CD4-positive, alpha-beta T cell treated with Interleukin-17A for 1 hour (primary cell): ENCODE measurements at regions not wholly inside any gene's neighbourhood (a gene's known extent, or its start where the extent isn't known, plus 50 kb on each side); places are given as distances from the start of the nearest gene placed in this dataset.
"Not testable (repeated sequence)": the region's sequence is repeated elsewhere in the genome, so short reads cannot be mapped to it uniquely, and the experiment has no call there.

ENCODE experiments used
- DNase-seq: peaks from one replicate; pipeline ENCODE4 v3.0.0-alpha.2; 2020

- DNase-seq = no peak
Observed at GRCh38 chr11:105429096-105429910, 180.6 kb upstream of the GRIA4 start.

- no peak for DNase-seq
Observed at GRCh38 chr11:105407101-105407500, 202.8 kb upstream of the GRIA4 start.

- DNase-seq = no peak
Observed at GRCh38 chr11:105401269-105401809, 208.5 kb upstream of the GRIA4 start.

DNA sequence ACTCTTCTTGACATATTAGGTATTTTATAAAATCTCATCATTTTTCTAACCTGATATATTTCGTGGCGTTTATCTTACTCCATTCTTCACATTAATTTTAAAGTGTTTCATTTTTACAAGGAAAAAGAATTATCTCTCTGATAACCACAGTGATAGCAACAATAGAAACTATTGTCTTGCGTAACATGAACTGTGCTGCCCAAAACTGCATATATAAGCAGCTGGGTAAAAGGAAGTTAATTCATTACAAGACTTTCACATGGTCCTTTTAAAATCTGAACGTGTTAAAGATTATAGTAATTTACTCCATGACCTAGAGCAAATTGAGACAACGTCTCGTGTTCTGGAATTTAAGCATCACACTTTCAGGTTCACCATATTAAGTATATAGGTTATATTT is 210.4 kb upstream of the GRIA4 start:
- no peak for DNase-seq

- no peak for DNase-seq
Observed at GRCh38 chr11:105398636-105399035, 211.2 kb upstream of the GRIA4 start.

- no peak for DNase-seq
Observed at GRCh38 chr11:105393326-105393725, 216.5 kb upstream of the GRIA4 start.

DNA sequence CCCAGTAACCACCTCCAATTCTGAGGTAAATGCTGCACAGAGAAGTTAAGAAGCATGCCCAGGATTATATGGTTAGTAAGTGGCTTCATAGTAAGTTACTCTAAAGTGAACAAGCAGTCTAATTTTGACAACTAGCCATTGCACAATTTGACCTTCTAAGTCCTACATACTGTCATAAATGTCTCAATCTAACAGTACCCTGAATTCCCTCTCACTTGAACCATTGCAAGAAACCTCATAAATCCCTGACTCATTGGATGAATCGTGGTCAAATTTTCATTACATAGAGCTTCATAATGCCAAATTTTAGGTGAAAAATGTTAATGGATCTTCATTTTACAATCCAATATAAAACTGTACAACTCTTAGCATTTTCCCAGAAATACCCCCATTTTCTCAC is 217.3 kb upstream of the GRIA4 start:
- no peak for DNase-seq

DNA sequence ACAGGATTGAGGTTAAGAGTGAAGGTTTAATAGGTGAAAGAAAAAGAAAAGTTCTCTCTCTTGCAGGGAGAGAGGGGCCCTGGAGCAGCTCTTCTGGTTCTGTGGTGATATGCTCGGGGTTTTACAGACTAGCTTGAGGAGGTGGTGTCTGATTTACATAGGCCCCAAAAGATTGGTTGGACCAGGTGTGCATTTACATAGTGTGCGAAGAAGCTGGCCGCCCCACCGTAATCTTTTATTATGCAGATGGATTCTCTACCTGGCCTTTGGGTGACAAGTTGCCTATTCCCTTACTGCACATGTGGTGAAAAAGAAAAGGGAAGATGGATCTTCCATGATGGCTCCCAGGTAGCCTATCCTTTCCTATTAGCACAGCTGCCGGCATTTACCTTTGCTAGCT is 219.9 kb upstream of the GRIA4 start:
- no peak for DNase-seq

DNA sequence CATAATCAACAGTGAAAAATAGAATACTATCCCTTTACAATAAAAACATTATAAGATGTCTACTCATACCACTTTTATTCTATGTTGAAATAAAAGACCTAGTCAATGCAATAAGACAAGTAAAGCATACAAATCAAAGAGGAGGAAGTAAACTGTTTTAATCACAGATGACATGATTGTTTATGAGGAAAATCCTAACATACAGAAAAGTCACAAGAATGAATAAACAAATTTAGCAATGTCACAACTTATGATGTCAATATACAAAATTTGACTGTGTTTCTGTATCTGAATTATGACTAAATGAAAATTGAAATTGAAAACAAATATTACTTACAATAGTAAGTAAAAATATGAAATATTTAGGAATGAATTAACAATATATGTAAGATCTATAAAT is 221.9 kb upstream of the GRIA4 start:
- DNase-seq = no peak

- no peak for DNase-seq
Observed at GRCh38 chr11:105381941-105382340, 227.9 kb upstream of the GRIA4 start.

DNA sequence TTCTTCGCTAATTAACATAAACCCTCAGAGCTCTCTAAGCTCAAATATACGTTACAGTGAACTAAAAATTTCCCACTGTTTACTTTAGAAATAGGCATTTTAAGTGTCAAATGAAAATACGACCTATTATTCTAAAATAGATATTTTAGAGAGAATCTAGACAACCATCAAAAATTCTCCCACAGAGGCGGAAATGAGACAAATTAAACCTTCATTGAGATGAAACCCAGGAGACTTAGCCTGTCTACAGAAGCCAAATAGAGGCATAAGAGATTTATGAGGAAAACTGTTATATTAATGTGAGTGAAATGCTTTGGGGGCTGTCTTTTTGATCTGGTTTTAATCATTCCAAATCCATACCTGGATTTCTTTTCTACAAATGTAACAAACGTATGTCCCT is 232.0 kb upstream of the GRIA4 start:
- no peak for DNase-seq

GRCh38 chr11:105372206-105372605 is 232.6 kb upstream of the CARD18 start:
- no peak for DNase-seq

DNA sequence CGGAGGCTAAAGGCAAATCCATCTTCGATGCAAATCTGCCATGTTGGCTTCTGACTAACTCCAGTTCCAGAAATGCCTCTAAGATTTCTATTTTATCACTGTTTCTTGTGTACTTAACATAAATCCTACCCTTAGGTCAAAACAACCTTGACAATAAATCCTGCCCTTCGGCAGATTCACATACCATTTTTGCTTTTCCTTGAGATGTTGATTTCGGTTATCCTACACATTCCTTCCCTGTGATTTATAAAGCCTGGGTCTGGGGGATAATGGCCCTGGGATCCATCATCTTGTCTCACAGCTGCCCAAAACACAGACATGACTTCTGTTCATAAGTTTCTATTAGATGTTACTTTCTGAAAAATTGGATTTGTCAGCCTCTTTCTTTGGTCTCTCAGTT is 231.7 kb upstream of the CARD18 start:
- no peak for DNase-seq

DNA sequence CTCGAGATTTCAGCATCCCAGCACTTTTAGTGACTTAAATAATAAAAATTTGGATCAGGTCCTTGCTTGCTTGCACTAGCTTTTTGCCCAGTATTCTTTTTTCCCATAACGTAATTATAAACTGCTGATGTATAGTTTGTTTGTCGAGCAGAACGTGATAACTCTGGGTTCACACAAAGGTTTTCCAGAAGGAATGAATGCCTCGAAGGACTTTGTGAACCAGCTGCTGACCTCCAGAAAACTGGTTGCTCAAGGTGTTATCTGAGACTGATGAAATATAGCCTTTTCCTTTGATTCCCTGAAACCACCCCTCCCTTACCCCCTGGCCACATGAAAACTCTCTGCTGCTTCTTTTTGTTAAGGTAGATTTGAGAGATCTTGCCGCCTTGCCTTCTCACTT is 229.1 kb upstream of the CARD18 start:
- no peak for DNase-seq

DNA sequence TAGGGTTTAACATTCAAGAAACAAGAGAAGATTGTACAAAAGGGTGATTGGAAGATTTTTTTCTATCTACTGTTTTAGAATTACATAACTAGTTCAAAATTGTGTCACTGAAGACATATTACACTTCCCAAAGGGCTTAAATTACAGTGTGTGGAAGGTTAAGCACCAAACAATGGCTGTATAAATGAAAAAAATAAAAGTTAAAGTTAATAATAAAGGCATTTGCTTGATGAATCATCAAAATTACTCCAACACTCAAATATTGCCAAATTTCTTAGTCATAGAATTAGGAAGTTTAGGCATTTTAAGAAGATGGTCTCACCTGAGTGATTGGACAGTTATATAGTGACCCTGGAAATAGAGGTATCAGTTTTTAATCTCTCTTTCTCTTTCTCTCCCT is 227.6 kb upstream of the CARD18 start:
- no peak for DNase-seq

GRCh38 chr11:105361651-105362050 is 222.1 kb upstream of the CARD18 start:
- no peak for DNase-seq

GRCh38 chr11:105357764-105358163 is 218.2 kb upstream of the CARD18 start:
- DNase-seq = no peak

GRCh38 chr11:105357146-105357545 is 217.6 kb upstream of the CARD18 start:
- DNase-seq = no peak

- DNase-seq = not testable (repeated sequence)
Observed at GRCh38 chr11:105349867-105350266, 210.3 kb upstream of the CARD18 start.

DNA sequence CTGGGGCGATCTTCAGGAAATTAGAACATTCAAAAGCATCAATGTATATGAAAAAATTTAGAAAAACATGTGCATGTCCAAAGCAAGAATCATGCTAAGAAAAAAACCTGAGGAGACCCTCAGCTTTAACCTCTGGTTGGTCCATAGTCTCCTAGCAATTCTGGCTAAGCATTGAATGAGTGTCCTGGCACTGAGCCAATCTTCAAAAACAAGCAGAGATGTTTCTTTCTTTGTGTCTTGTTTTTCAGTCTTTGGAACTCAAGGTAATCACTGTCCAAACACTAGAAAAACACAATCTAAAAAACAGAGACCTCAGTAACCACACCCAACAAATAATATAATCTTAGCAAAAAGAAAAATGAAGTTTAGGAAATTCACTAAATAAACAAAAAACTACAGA is 205.4 kb upstream of the CARD18 start:
- DNase-seq = no peak

- DNase-seq = no peak
Observed at GRCh38 chr11:105334025-105334714, 194.6 kb upstream of the CARD18 start.

DNA sequence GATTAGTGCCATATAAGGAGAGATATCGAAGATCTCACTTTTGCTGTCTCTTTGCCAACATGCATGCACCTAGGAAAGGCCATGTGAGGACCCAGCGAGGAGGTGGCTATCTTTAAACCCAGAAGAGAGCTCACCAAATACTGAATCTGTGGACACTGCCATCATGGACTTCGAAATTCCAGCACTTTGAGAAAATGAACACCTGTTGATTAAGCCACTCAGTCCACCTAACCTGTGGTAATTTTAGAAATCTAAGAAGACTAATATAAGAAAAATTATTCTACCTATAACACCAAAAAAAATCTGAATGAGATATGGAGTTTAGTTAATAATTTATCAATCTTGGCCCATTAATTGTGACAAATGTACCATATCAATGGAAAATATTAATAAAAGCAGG is 193.6 kb upstream of the CARD18 start:
- no peak for DNase-seq

DNA sequence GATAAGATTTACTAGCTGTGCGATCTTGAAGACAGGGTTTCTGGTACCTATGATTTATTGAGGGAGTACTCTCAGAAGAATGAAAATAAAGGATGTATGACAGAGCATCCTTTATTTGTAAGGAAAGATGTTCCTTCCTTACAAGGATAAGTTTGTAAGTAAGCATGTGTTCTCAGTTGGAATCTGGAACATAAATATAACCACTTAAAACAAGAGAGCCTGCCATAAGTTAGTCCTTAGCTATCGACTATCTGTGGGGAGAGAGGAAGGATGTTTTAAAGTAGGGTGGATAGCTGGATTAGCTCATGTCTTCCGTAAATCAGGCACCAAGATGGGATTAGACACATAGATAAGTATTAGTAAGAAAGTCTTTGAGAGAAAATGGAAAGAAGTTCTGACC is 192.6 kb upstream of the CARD18 start:
- no peak for DNase-seq

- DNase-seq = no peak
Observed at GRCh38 chr11:105328061-105328460, 188.5 kb upstream of the CARD18 start.
